ENCODE measurements at regions not wholly inside any gene's neighbourhood (a gene's known extent, or its start where the extent isn't known, plus 50 kb on each side); places are given as distances from the start of the nearest gene placed in this dataset.

DNA sequence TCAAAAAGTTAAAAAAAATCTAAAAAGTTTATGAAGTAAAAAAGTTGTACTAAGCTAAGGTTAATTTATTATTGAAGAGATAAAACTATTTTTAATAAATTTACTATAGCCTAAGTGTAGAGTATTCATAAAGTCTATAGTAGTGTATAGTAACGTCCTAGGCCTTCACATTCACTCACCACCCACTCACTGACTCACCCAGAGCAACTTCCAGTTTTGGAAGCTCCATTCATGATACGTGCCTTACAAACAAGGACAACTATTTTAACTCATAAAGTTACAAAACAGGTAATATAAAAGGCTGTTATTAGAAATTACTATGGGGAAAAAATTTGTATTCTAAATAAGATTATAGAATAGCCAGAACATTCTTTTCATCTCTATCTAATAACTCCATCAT, 158.9 kb upstream of the FN1 start:
- ChIA-PET CTCF (ENCODE audit: low intra/inter-chr PET ratio, low total read pairs) (no interaction called here), POLR2A (no interaction called here)
- no TSS peak for BruUV-seq (replicated peaks)
- TF ChIP-seq HCFC1 (IDR thresholded peaks at IDR 0.05; ENCODE audit: low read depth, low read length) (no peak), MAFG (CRISPR knock-in tag; IDR thresholded peaks at IDR 0.05) (no peak), ZNF746 (CRISPR knock-in tag; IDR thresholded peaks at IDR 0.05) (no peak)
- TF ChIP-seq, protein P1, sequence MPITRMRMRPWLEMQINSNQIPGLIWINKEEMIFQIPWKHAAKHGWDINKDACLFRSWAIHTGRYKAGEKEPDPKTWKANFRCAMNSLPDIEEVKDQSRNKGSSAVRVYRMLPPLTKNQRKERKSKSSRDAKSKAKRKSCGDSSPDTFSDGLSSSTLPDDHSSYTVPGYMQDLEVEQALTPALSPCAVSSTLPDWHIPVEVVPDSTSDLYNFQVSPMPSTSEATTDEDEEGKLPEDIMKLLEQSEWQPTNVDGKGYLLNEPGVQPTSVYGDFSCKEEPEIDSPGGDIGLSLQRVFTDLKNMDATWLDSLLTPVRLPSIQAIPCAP (CRISPR knock-in tag; IDR thresholded peaks at IDR 0.05; ENCODE audit: low read depth), result no peak
- DNase-seq (ENCODE audit: low spot score) (no peak), FAIRE-seq (no peak), ATAC-seq (no peak)
- H3K4me3 ChIP-seq (replicated peaks in 1 of 3; ENCODE audit: insufficient read depth in 1 of 3, low read depth in 2 of 3, low read length in 3 of 3), result no peak overlapping the region
- no peaks in the 10 kb centered on the region for H3K36me3 ChIP-seq (replicated peaks in 1 of 2; ENCODE audit: control insufficient read depth in 1 of 2, insufficient read depth in 2 of 2, low read length in 2 of 2)
- in situ Hi-C loops (cut with HindIII; ENCODE audit: extremely low pct_ligation_motif_present, low pct_unique_long_range_greater_than_20kb), result no loop called here
- intact Hi-C loops (cut with micrococcal nuclease; ENCODE audit: unreplicated experiment), result no loop called here
- peaks cover 7% of the 10 kb centered on the region; the same call in 1 of the 2 replicates for H3K4me1 ChIP-seq (ENCODE audit: insufficient read depth, low read length)
- no peak overlapping the region for H3K4me2 ChIP-seq (ENCODE audit: low read depth, low read length)
- H3K79me2 ChIP-seq (ENCODE audit: insufficient read depth, low read length), result no peaks in the 10 kb centered on the region
- H3K9me3 ChIP-seq (ENCODE audit: low read length), result no peaks in the 10 kb centered on the region
- WGBS (ENCODE audit: low lambda C conversion rate), result 95% methylated on average over 2 of the region's 2 CpGs
- no peak overlapping the region for H3K9ac ChIP-seq (ENCODE audit: insufficient read depth, low read depth, low read length)
- H3K27ac ChIP-seq (ENCODE audit: extremely low read length, insufficient read depth, low read length), result no peak overlapping the region
- H3K27me3 ChIP-seq (ENCODE audit: control insufficient read depth in 1 of 2, insufficient read depth in 2 of 2, low read length in 2 of 2), result no peaks in the 10 kb centered on the region
- no peak overlapping the region for H2AFZ ChIP-seq (ENCODE audit: low read length)
- H4K20me1 ChIP-seq (ENCODE audit: insufficient read depth, low read length), result no peaks in the 10 kb centered on the region

DNA sequence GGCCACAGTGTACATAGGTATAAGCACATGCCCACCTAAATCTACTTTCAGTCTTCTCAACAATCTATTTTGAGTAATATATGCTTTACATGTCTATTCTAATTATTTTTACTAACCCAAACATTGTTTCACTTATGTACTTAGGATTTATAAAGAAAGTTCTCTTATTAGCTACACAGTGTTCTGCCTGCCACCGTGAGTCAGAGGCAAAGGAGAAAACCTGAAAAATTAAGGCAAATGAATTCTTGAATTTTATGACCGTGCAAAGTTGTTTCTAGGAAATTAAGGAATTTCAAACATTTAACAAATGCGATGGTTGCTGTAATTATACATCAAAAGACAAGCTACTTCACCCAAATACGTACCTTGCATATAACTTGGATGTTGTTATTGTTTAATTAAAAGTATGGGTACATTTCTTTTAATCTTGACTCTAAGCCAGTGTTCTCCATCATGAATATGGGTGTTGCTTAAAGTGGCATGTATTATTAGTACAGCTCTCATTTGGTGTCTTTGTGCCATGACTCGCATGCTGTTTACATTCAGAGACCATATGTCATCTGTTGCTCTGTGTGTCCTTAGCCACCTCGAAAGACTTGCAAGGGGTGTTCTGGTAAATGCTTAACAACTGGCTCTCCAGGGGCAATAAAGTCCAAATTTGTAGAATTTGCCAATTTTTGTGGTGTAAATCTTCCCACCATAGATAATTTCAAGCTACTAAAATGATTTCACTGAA, 154.3 kb upstream of the FN1 start:
- H3K4me1 ChIP-seq (ENCODE audit: insufficient read depth, low read length), result peaks cover 7% of the 10 kb centered on the region; the same call in 1 of the 2 replicates
- in situ Hi-C loops (cut with HindIII; ENCODE audit: extremely low pct_ligation_motif_present, low pct_unique_long_range_greater_than_20kb) (no loop called here), intact Hi-C loops (cut with micrococcal nuclease; ENCODE audit: unreplicated experiment) (no loop called here)
- H3K27ac ChIP-seq (ENCODE audit: extremely low read length, insufficient read depth, low read length), result no peak overlapping the region
- FAIRE-seq, result no peak
- BruUV-seq (replicated peaks), result no TSS peak
- H3K4me2 ChIP-seq (ENCODE audit: low read depth, low read length), result no peak overlapping the region
- no peak overlapping the region for H3K9ac ChIP-seq (ENCODE audit: insufficient read depth, low read depth, low read length)
- peak; percentile 60; the same call in 1 of the 3 replicates for ATAC-seq
- 90% methylated on average over 6 of the region's 6 CpGs for WGBS (ENCODE audit: low lambda C conversion rate)
- peak; percentile 30 for DNase-seq (ENCODE audit: low spot score)
- H4K20me1 ChIP-seq (ENCODE audit: insufficient read depth, low read length), result no peaks in the 10 kb centered on the region
- no peak overlapping the region for H2AFZ ChIP-seq (ENCODE audit: low read length)
- no peaks in the 10 kb centered on the region for H3K27me3 ChIP-seq (ENCODE audit: control insufficient read depth in 1 of 2, insufficient read depth in 2 of 2, low read length in 2 of 2)
- CTCF ChIA-PET (ENCODE audit: low intra/inter-chr PET ratio, low total read pairs), result no interaction called here
- no peaks in the 10 kb centered on the region for H3K9me3 ChIP-seq (ENCODE audit: low read length)
- H3K79me2 ChIP-seq (ENCODE audit: insufficient read depth, low read length), result no peaks in the 10 kb centered on the region
- H3K36me3 ChIP-seq (replicated peaks in 1 of 2; ENCODE audit: control insufficient read depth in 1 of 2, insufficient read depth in 2 of 2, low read length in 2 of 2), result no peaks in the 10 kb centered on the region
- H3K4me3 ChIP-seq (replicated peaks in 1 of 3; ENCODE audit: insufficient read depth in 1 of 3, low read depth in 2 of 3, low read length in 3 of 3), result no peak overlapping the region
- POLR2A ChIA-PET, result no interaction called here
- TF ChIP-seq ZFX (CRISPR knock-in tag; IDR thresholded peaks at IDR 0.05; ENCODE audit: low read depth) (no peak), ZBTB38 (CRISPR knock-in tag; IDR thresholded peaks at IDR 0.05) (no peak), NR1H2 (CRISPR knock-in tag; IDR thresholded peaks at IDR 0.05; ENCODE audit: borderline replicate concordance, low read depth) (no peak), SP1 (IDR thresholded peaks at IDR 0.05) (no peak), SP1 (CRISPR knock-in tag; IDR thresholded peaks at IDR 0.05) (no peak), CBX1 (IDR thresholded peaks at IDR 0.05; ENCODE audit: low read depth) (no peak), DR1 (CRISPR knock-in tag; IDR thresholded peaks at IDR 0.05) (no peak), MYNN (CRISPR knock-in tag; IDR thresholded peaks at IDR 0.05; ENCODE audit: low read depth) (no peak), PITX1 (CRISPR knock-in tag; IDR thresholded peaks at IDR 0.05) (no peak), MTF1 (CRISPR knock-in tag; IDR thresholded peaks at IDR 0.05) (no peak), IRF2 (CRISPR knock-in tag; IDR thresholded peaks at IDR 0.05) (no peak), NBN (conservative IDR thresholded peaks at IDR 0.05) (no peak), SMAD9 (CRISPR knock-in tag; IDR thresholded peaks at IDR 0.05) (no peak), ZNF431 (CRISPR knock-in tag; IDR thresholded peaks at IDR 0.05; ENCODE audit: borderline replicate concordance, low read depth) (no peak)
- TF ChIP-seq, protein P2, sequence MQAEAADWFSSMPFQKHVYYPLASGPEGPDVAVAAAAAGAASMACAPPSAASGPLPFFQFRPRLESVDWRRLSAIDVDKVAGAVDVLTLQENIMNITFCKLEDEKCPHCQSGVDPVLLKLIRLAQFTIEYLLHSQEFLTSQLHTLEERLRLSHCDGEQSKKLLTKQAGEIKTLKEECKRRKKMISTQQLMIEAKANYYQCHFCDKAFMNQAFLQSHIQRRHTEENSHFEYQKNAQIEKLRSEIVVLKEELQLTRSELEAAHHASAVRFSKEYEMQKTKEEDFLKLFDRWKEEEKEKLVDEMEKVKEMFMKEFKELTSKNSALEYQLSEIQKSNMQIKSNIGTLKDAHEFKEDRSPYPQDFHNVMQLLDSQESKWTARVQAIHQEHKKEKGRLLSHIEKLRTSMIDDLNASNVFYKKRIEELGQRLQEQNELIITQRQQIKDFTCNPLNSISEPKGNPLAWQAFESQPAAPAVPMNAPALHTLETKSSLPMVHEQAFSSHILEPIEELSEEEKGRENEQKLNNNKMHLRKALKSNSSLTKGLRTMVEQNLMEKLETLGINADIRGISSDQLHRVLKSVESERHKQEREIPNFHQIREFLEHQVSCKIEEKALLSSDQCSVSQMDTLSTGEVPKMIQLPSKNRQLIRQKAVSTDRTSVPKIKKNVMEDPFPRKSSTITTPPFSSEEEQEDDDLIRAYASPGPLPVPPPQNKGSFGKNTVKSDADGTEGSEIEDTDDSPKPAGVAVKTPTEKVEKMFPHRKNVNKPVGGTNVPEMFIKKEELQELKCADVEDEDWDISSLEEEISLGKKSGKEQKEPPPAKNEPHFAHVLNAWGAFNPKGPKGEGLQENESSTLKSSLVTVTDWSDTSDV (CRISPR knock-in tag; IDR thresholded peaks at IDR 0.05), result no peak

Measured in HepG2 (cell line).